Spinal cord (tissue), 9 donors: ENCODE measurements at regions not wholly inside any gene's neighbourhood (a gene's known extent, or its start where the extent isn't known, plus 50 kb on each side); places are given as distances from the start of the nearest gene placed in this dataset.

Experiments used
- DNase-seq, 6 donors: peaks; one replicate each; pipeline versions ENCODE4 v3.0.0 to v3.0.0-alpha.2; 2013 to 2015; ENCODE audit warnings: low spot score in 6 of 6, low read depth in 4 of 6
- H3K27ac ChIP-seq: one replicate; pipeline ENCODE4 v1.5.1; 2013; ENCODE audit warnings: low read depth, low read length, control low read depth
- H3K27me3 ChIP-seq: one replicate; pipeline ENCODE4 v1.6.1; 2013; ENCODE audit warnings: low read length; ENCODE audit not compliant: control insufficient read depth, insufficient read depth
- H3K36me3 ChIP-seq: one replicate; pipeline ENCODE4 v1.6.1; 2013; ENCODE audit warnings: low read length; ENCODE audit not compliant: control insufficient read depth, insufficient read depth
- H3K4me1 ChIP-seq: one replicate; pipeline ENCODE4 v1.6.1; 2013; ENCODE audit warnings: low read length; ENCODE audit not compliant: control insufficient read depth, insufficient read depth
- H3K4me3 ChIP-seq: one replicate; pipeline ENCODE4 v1.5.1; 2013; ENCODE audit warnings: low read depth, low read length, control low read depth
- H3K9me3 ChIP-seq: one replicate; pipeline ENCODE4 v1.6.1; 2013; ENCODE audit warnings: low read length; ENCODE audit not compliant: control insufficient read depth, insufficient read depth
- WGBS: methylation state at CpG from one replicate; pipeline ENCODE4 v1.1.5; 2013; ENCODE audit warnings: missing lambda C conversion rate; ENCODE audit not compliant: insufficient coverage; 5-methylcytosine and 5-hydroxymethylcytosine counted together
- donor health status: healthy.

GRCh38 chrX:109936598-109936997 is 66.3 kb upstream of the TMEM164 start:
- no peaks in the 10 kb centered on the region for H3K4me1 ChIP-seq
- no peak overlapping the region for H3K4me3 ChIP-seq
- H3K27me3 ChIP-seq = peaks cover 12% of the 10 kb centered on the region
- H3K36me3 ChIP-seq = no peaks in the 10 kb centered on the region
- DNase-seq = no peak
- no peak overlapping the region for H3K27ac ChIP-seq
- WGBS = 88% methylated on average over 2 of the region's 4 CpGs
- no peaks in the 10 kb centered on the region for H3K9me3 ChIP-seq

GRCh38 chrX:109939498-109939897 is 63.4 kb upstream of the TMEM164 start:
- H3K27me3 ChIP-seq = peaks cover 18% of the 10 kb centered on the region
- WGBS = no CpG with 5 or more reads among the region's 2 CpGs

GRCh38 chrX:109940411-109940810 is 62.5 kb upstream of the TMEM164 start:
- DNase-seq = no peak
- Histone ChIP-seq H3K36me3 (no peaks in the 10 kb centered on the region), H3K27ac (no peak overlapping the region), H3K27me3 (peaks cover 18% of the 10 kb centered on the region), H3K4me3 (no peak overlapping the region), H3K4me1 (no peaks in the 10 kb centered on the region), H3K9me3 (no peaks in the 10 kb centered on the region)
- WGBS = 88% methylated on average over 1 of the region's 2 CpGs

More at GRCh38 chrX:109939498-109939897, 63.4 kb upstream of the TMEM164 start:
- Histone ChIP-seq H3K36me3 (no peaks in the 10 kb centered on the region), H3K4me1 (no peaks in the 10 kb centered on the region), H3K9me3 (no peaks in the 10 kb centered on the region), H3K4me3 (no peak overlapping the region), H3K27ac (no peak overlapping the region)
- no peak for DNase-seq

- Histone ChIP-seq H3K9me3 (no peaks in the 10 kb centered on the region), H3K27ac (no peak overlapping the region), H3K36me3 (no peaks in the 10 kb centered on the region), H3K4me1 (no peaks in the 10 kb centered on the region), H3K4me3 (no peak overlapping the region), H3K27me3 (peaks cover 8% of the 10 kb centered on the region)
- WGBS = 48% methylated on average over 2 of the region's 2 CpGs
- no peak for DNase-seq
Observed at GRCh38 chrX:109943092-109943739, 59.7 kb upstream of the TMEM164 start.

- Histone ChIP-seq H3K27ac (no peak overlapping the region), H3K27me3 (peaks cover 8% of the 10 kb centered on the region), H3K4me1 (no peaks in the 10 kb centered on the region), H3K9me3 (no peaks in the 10 kb centered on the region), H3K36me3 (no peaks in the 10 kb centered on the region), H3K4me3 (no peak overlapping the region)
- no CpG with 5 or more reads among the region's 1 CpG for WGBS
- no peak for DNase-seq
Observed at GRCh38 chrX:109943740-109944092, 59.2 kb upstream of the TMEM164 start.

- H3K4me3 ChIP-seq = no peak overlapping the region
- no peak for DNase-seq
- H3K9me3 ChIP-seq = no peaks in the 10 kb centered on the region
- no peaks in the 10 kb centered on the region for H3K36me3 ChIP-seq
- WGBS = 45% methylated on average over 2 of the region's 2 CpGs
- H3K4me1 ChIP-seq = no peaks in the 10 kb centered on the region
- H3K27me3 ChIP-seq = peaks cover 10% of the 10 kb centered on the region
- no peak overlapping the region for H3K27ac ChIP-seq
Observed at GRCh38 chrX:109952050-109952449, 50.9 kb upstream of the TMEM164 start.

- H3K4me3 ChIP-seq = no peak overlapping the region
- WGBS = no CpG with 5 or more reads among the region's 4 CpGs
- H3K27me3 ChIP-seq = peaks cover 11% of the 10 kb centered on the region
- no peaks in the 10 kb centered on the region for H3K36me3 ChIP-seq
- DNase-seq = no peak
- no peaks in the 10 kb centered on the region for H3K4me1 ChIP-seq
- H3K9me3 ChIP-seq = no peaks in the 10 kb centered on the region
- no peak overlapping the region for H3K27ac ChIP-seq
Observed at GRCh38 chrX:109952985-109953905, 49.7 kb upstream of the TMEM164 start.
